ENCODE measurements at regions not wholly inside any gene's neighbourhood (a gene's known extent, or its start where the extent isn't known, plus 50 kb on each side); places are given as distances from the start of the nearest gene placed in this dataset.

- TF ChIP-seq BCL6B (tag by site-specific recombination; IDR thresholded peaks at IDR 0.05) (no peak), ZNF561 (tag by site-specific recombination; IDR thresholded peaks at IDR 0.05; ENCODE audit: borderline replicate concordance) (no peak), ZIC2 (tag by site-specific recombination; IDR thresholded peaks at IDR 0.05) (no peak), ZNF398 (tag by site-specific recombination; IDR thresholded peaks at IDR 0.05) (no peak), ZNF354C (tag by site-specific recombination; IDR thresholded peaks at IDR 0.05; ENCODE audit: borderline replicate concordance, low read depth) (no peak), KLF17 (tag by site-specific recombination; IDR thresholded peaks at IDR 0.05) (no peak), ZBTB21 (tag by site-specific recombination; IDR thresholded peaks at IDR 0.05) (no peak)
Observed at GRCh38 chr12:28693565-28694219, 455.4 kb upstream of the FAR2 start (continued).

GRCh38 chr12:28698553-28698952 is 450.5 kb upstream of the FAR2 start:
- Histone ChIP-seq H3K9me3 (ENCODE audit: control insufficient read depth, insufficient read depth, low read depth, low read length) (no peaks in the 10 kb centered on the region), H3K27ac (ENCODE audit: extremely low read depth, low read depth, low read length) (no peak overlapping the region), H3K4me3 (ENCODE audit: low read depth, low read length) (no peak overlapping the region), H3K36me3 (ENCODE audit: control insufficient read depth in 2 of 2, insufficient read depth in 1 of 2, low read length in 2 of 2) (no peaks in the 10 kb centered on the region), H3K4me1 (ENCODE audit: control insufficient read depth, insufficient read depth, low read length) (no peaks in the 10 kb centered on the region)
- POLR2A ChIA-PET: no interaction called here
- CTCF ChIA-PET: no interaction called here
- TF ChIP-seq ZNF792 (tag by site-specific recombination; IDR thresholded peaks at IDR 0.05) (no peak), ZNF274 (IDR thresholded peaks at IDR 0.05; ENCODE audit: low read length) (no peak), ZNF274 (tag by site-specific recombination; IDR thresholded peaks at IDR 0.05; ENCODE audit: borderline replicate concordance) (no peak), ZNF692 (tag by site-specific recombination; IDR thresholded peaks at IDR 0.05) (no peak), ZNF146 (tag by site-specific recombination; IDR thresholded peaks at IDR 0.05) (no peak)

- Histone ChIP-seq H3K4me3 (ENCODE audit: low read depth, low read length) (no peak overlapping the region), H3K27ac (ENCODE audit: extremely low read depth, low read depth, low read length) (no peak overlapping the region), H3K9me3 (ENCODE audit: control insufficient read depth, insufficient read depth, low read depth, low read length) (no peaks in the 10 kb centered on the region), H3K4me1 (ENCODE audit: control insufficient read depth, insufficient read depth, low read length) (no peaks in the 10 kb centered on the region), H3K36me3 (ENCODE audit: control insufficient read depth in 2 of 2, insufficient read depth in 1 of 2, low read length in 2 of 2) (no peaks in the 10 kb centered on the region)
- TF ChIP-seq ZSCAN4 (tag by site-specific recombination; IDR thresholded peaks at IDR 0.05) (no peak), SP7 (tag by site-specific recombination; IDR thresholded peaks at IDR 0.05) (no peak), ZNF433 (tag by site-specific recombination; IDR thresholded peaks at IDR 0.05; ENCODE audit: low read depth) (no peak), ZNF791 (tag by site-specific recombination; IDR thresholded peaks at IDR 0.05) (no peak), ZNF184 (tag by site-specific recombination; IDR thresholded peaks at IDR 0.05) (no peak), SCRT1 (tag by site-specific recombination; IDR thresholded peaks at IDR 0.05; ENCODE audit: borderline replicate concordance) (no peak), ZNF175 (tag by site-specific recombination; IDR thresholded peaks at IDR 0.05) (no peak), ZNF292 (tag by site-specific recombination; IDR thresholded peaks at IDR 0.05; ENCODE audit: borderline replicate concordance, low read depth) (no peak)
- CTCF ChIA-PET: no interaction called here
- POLR2A ChIA-PET: no interaction called here
Observed at GRCh38 chr12:28699029-28699428, 450.0 kb upstream of the FAR2 start.

Measured in HEK293 (cell line).